ENCODE measurements at regions not wholly inside any gene's neighbourhood (a gene's known extent, or its start where the extent isn't known, plus 50 kb on each side); places are given as distances from the start of the nearest gene placed in this dataset.
A peak's percentile ranks its signal among the peaks of the same experiment; 100 is the strongest.
"Not testable (repeated sequence)": the region's sequence is repeated elsewhere in the genome, so short reads cannot be mapped to it uniquely, and the experiment has no call there.

DNA sequence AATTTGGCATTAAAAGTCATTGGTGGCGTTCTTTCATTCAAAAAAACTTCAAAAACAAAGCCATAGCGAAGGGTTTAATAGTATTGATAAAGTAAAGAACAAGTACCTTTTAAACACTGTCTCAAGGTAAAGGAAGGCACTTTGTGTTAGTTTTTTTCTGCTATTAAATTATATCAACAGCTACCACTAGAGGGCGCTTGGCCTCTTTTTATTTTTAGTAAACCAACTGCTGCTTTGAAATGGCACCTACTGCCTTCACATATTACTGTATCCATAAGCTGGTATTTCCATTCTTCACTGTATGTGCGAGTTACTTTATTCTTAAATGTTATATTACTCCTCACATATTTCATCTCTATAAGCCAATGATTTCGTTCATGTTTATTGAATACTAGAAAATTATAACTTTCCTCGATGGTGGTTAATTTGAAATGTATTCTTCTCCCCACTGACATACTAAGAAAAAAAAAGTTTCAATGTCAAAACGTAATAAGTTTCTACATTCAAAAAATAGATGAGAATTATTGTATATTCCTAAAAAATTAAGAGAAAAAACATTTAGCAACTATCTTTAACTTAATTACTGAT is 125.7 kb upstream of the CXADR start:
- peak; percentile 79 for DNase-seq

GRCh38 chr21:17388226-17388625 is 124.6 kb upstream of the CXADR start:
- no peak for DNase-seq

GRCh38 chr21:17389311-17389710 is 123.5 kb upstream of the CXADR start:
- DNase-seq: no peak

GRCh38 chr21:17390569-17390968 is 122.3 kb upstream of the CXADR start:
- DNase-seq: no peak

DNA sequence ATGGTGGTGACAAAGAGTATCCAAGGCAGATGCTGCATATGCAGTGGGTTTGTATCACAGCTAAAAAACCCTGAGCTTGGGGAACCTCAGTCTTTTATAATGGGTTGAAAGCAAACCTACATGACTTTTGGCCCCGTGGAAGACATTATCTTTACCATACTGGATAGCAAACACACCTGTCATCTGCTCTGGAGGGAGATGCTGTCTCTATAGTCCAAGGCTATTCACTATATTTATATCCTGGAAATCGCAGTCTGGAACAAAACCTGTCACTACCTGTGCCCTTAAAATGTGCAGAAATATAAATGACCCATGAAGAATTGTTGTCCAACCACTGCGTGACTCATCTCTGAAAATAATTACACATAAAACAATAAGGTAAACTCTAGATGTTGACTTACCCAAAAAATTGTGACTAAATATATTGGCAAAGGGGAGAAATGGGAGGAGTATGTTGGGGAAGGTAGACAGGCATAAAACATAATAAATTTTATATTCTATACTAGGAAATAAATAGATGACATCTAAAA is 121.0 kb upstream of the CXADR start:
- DNase-seq: no peak

DNA sequence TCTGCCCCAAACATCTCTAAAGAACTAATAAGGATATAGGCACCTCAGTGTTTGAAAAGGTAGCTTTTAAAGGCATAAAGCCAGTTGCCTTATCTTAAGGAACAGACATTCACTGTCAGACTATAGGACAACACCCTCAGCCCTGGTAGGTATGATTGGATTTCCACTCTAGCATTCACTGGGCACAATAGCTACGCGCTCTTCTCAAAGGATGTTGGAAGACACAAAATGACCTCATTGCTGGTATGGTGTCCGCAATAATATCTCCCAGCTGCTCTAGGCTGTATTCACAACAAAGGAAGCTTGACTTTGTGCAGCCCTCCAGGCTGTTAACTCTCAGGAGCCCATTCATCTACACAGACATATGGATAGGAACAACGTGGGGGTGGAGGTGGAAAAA is 119.4 kb upstream of the CXADR start:
- DNase-seq: peak; percentile 55

- no peak for DNase-seq
Measured at GRCh38 chr21:17396948-17397347, 115.9 kb upstream of the CXADR start.

DNA sequence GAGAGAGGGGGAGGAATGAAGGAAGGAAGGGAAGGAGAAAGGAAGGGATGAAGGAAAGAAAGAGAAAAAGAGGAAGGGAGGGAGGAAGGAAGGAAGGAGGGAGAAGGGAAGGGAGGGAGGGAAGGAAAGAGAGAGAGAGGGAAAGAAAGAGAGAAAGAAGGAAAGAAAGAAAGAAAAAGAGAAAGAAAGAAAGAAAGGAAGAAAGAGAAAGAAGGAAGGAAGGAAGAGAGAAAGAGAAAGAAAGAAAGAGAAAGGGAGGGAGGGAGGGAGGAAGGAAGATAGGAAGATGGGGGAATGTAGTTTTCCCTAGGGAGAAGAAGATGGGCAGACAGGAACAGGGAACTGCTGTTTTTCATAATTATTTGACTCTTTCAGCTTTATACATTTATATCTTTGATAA is 115.1 kb upstream of the CXADR start:
- no peak for DNase-seq

DNA sequence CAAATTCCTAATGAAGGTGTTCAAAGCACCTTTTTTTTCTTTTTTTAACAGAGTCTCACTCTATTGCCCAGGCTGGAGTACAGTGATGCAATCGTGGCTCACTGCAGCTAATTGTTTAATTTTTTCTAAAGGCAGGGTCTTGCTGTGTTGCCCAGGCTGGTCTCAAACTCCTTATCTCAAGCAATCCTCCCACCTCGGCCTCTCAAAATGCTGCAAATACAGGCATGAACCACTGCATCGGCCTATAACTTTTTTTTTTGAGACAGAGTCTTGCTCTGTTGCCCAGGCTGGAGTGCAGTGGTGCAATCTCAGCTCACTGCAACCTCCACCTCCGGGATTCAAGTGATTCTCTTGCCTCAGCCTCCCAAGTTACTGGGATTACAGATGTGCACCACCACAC is 113.9 kb upstream of the CXADR start:
- not testable (repeated sequence) for DNase-seq

DNA sequence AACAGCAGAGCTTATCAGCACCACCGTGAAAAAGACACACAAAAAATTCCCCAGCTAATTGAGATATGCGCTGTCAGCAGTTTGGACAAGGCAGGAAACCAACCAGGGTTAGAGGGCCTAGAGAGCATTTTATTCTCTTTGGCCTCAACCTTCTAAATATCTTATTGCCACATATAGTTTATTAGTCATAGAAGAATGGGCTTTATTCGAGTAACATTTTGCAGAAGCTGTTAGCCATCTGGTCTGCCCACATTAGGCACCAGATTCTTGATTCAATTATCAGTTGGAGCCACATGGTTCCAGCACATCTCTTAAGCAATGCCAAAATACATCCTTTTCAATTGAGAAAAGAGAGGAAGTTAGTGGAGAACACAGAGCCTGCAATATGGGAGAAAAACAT is 109.9 kb upstream of the CXADR start:
- DNase-seq: no peak

DNA sequence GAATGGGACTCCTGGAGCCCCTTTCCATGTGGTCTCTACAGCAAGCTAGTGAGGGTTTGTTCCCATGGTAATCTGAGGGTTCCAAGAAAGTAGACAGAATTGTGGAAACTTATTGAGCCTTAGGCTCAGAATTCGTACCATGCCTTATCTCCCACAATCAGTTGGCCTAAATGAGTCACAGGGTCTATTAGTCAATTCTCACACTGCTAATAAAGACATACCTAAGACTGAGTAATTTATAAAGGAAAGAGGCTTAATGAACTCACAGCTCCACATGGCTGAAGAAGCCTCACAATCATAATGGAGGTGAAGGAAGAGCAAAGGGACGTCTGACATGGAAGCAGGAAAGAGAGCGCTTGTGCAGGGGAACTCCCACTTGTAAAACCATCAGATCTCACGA is 106.6 kb upstream of the CXADR start:
- no peak for DNase-seq

DNA sequence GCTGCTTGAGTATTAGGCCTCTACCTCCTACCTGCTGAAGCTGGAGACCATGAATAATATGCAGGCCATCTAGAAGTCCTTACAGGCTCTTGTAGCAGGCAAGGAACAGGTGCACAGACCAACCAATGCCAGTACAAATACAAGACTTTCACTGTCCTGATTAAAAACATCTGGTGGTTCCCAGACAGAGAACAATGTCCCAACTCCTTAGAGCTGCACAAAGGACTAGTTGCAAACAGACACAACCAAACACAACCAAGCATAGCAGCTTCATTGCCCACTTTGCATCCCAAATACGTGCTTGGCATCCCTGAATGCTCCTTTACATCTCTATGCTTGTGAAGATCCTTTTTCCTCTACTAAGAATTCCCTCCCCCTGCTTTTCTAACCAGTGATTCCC is 98.1 kb upstream of the CXADR start:
- DNase-seq: no peak

DNA sequence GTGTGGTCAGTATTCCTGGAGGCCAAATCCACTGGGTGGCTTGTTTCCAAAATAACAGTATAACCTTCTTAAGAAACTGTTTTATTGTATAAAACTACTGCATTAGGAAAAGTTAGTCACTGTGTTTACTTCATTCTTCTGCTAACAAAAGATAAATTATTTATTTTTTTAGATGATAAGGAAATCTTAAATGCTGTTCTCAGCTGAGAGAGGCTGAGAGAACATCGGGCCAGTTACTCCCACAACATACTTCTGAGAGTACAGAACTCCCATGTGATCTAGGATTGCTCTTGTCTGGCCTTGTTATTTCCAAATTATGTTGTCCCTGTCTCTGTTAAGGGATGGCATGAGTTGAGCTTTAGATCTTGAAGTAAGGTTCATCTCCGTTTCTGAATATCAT is 96.7 kb upstream of the CXADR start:
- no peak for DNase-seq

DNA sequence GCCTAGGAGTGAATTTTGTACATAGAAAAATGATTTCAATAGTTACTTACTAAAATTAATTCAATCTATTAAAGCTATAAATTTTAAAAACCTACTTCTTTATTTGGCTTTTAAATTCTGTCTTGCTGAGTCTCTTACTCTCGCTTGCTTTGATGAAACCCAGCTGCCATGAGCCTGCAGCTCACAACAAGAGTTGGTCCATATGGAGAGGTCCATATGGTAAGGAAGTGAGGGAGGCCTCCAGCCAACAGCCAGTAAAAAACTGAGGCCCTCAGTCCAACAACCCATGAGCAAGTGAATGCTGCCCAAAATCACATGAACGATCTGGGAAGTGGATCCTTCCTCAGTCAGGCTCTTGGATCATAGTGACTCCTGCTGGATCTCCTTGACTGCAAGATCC is 89.9 kb upstream of the CXADR start:
- DNase-seq: no peak

- no peak for DNase-seq
Measured at GRCh38 chr21:17427157-17427556, 85.7 kb upstream of the CXADR start.

DNA sequence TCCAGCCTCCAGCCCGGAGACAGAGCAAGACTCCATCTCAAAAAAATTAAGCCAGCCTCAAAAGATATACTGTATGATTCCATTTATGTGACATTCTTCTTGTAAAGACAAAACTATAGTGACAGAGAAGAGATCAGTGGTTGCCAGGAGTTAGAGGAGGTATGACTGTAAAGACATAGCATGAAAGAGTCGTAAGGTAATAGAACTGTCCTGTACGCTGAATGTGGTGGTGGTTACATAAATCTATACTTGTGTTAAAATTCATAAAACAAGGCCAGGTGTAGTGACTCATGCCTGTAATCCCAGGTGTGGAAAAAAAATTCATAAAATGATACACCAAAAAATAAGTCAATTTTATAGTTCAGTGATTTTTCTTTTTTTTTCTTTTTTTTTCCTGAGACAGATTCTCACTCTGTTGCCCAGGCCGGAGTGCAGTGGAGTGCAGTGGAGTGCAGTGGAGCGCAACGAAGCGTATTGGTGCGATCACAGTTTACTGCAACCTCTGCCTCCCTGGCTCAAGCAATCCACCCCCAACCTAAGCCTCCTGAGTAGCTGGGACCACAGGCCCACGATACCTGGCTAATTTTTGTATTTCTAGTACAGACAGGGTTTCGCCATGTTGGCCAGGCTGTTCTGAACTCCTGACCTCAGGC is 84.9 kb upstream of the CXADR start:
- no peak for DNase-seq

DNA sequence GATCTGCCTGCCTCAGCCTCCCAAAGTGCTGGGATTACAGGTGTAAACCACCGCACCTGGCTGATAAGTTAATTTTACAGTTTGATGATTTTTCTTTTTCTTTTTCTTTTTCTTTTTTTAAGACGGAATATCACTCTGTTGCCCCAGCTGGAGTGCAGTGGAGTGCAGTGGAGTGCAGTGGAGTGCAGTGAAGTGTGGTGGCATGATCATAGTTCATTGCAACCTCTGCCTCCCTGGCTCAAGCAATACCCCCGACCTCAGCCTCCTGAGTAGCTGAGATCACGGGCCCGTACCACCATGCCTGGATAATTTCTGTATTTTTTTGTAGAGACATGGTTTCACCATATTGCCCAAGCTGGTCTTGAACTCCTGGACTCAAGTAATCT is 84.4 kb upstream of the CXADR start:
- no peak for DNase-seq

DNA sequence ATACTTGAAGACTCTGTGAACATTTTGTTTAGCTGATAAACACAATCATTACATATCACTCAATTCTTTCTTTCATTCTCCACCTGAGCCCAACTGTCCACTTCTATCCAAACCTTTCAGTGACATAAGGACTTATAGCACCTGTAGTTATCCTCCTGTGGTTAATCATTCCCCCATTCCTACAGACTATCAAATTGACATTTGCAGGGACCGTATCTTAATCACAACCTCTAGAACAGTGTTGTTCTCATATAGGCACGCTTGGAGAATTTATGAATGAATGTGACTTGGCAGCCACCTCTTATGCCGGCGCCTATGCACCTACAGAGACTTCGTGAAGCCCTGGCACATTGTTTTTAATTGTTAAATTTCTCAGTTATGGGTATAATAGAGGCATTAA is 83.9 kb upstream of the CXADR start:
- DNase-seq: no peak

DNA sequence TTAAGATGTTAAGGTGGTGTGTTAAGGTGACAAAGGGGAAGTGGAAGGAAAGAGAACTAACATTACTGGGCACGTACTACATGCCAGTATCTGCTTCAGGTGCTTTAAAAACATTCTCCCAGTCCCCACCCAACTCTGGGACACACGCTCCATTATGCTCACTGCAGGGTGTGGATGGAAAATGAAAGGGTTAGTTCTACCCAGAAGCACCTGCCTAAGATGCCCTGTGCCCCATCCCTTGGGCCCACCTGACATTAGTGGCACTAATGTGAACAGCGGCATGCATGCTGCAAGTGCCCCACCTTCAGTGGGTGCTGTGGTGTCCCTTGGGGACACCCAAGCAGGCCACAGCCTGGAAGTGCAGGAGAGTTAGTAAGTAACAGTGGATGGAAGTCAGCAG is 82.9 kb upstream of the CXADR start:
- DNase-seq: no peak

- no peak for DNase-seq
Measured at GRCh38 chr21:17432732-17433057, 80.1 kb upstream of the CXADR start.

DNA sequence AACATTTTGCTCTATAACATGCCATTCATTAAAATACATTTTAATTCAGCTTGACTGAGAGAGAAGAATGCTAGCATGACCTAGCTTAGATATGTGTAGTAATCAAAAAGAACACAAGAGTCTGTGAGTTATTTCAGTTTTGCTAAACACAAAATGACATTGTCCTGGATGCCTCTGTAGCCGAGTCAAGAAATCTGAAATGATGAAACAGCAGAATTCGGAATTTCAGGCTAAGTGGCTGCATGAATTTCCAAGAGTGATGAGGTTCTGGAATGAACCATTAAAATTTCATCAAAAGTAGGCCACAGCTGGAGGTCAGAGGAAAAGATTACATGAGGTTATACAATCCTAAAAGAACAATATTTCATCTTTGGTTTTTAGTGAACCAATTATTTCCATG is 79.1 kb upstream of the CXADR start:
- no peak for DNase-seq

GRCh38 chr21:17435565-17436543 is 77.0 kb upstream of the CXADR start:
- DNase-seq: no peak

GRCh38 chr21:17436626-17437111 is 76.2 kb upstream of the CXADR start:
- no peak for DNase-seq

DNA sequence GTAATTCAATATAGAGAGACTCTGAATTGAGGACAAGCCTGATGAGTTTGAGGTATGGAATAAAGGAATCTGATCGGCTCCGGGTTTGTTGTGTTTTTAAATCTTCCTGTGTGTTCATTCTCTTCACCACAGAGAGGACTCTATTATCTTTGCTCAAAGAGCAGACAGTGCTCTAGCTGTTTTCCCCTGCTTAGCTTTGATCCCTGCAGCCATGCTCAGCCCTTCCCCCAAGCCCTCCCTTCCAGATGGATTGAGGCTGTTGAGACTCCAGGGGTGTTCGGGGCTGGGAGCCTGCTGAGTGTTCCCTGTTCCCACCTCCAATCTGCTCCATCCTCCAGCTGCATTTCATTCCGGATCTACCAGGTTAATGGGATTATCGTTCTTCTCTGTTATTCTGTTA is 74.2 kb upstream of the CXADR start:
- DNase-seq: no peak
